ENCODE measurements at regions not wholly inside any gene's neighbourhood (a gene's known extent, or its start where the extent isn't known, plus 50 kb on each side); places are given as distances from the start of the nearest gene placed in this dataset.

DNA sequence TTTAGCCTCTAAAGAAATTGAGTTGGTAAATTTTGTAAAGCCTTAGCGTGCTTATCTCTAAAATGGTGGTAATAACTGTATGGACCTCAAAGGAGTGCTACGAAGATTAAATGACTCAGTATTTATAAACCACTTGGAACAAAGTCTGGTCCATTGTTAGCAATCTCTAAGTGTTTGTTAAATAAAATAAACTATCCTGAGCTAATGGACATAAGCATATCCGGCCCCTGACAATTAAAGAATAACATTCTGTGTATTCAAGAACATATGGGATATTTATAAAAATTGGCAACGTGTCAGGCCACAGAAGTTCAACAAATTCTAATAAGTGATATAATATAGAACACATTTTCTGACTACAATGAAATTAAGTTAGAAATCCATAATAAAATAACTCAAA lies 71.0 kb downstream of the MYEOV start:
- H4K91ac ChIP-seq (ENCODE audit: low read depth, low read length, poor library complexity), result no peak overlapping the region
- no peaks in the 10 kb centered on the region for H3K36me3 ChIP-seq (replicated peaks in 1 of 2; ENCODE audit: control insufficient read depth in 2 of 2, insufficient read depth in 2 of 2, low read length in 2 of 2)
- H3K4me3 ChIP-seq (ENCODE audit: low read length in 2 of 2), result no peak overlapping the region
- H3K9me3 ChIP-seq (replicated peaks in 1 of 2; ENCODE audit: control insufficient read depth in 2 of 2, insufficient read depth in 1 of 2, low read depth in 1 of 2, low read length in 2 of 2), result peaks cover 3 to 9% of the 10 kb centered on the region in 2 donors
- H3K27ac ChIP-seq (replicated peaks; ENCODE audit: low read length), result no peak overlapping the region
- no peaks in the 10 kb centered on the region for H3K4me1 ChIP-seq (ENCODE audit: control insufficient read depth in 2 of 2, insufficient read depth in 1 of 2, low read depth in 1 of 2, low read length in 2 of 2)
- no peak overlapping the region for H3K23ac ChIP-seq (ENCODE audit: low read depth, low read length, poor library complexity)
- WGBS, 2 donors (ENCODE audit: extremely low coverage in 2 of 2, insufficient read length in 2 of 2, insufficient replicate concordance in 1 of 2), result no CpG with 5 or more reads among the region's 4 CpGs
- H2AK5ac ChIP-seq (ENCODE audit: low read depth, low read length), result no peak overlapping the region
- H3K18ac ChIP-seq (ENCODE audit: low read length), result no peak overlapping the region
- DNase-seq (ENCODE audit: low spot score), result no peak
- no peak overlapping the region for H2BK120ac ChIP-seq (ENCODE audit: low read depth, low read length)
- H3K4ac ChIP-seq (ENCODE audit: low read length), result no peak overlapping the region
- no peaks in the 10 kb centered on the region for H3K79me1 ChIP-seq (ENCODE audit: low read depth, low read length)
- H2BK15ac ChIP-seq (ENCODE audit: low read length), result no peak overlapping the region
- no peak overlapping the region for H2BK12ac ChIP-seq (ENCODE audit: low read length)
- no peak overlapping the region for H2BK5ac ChIP-seq (ENCODE audit: low read length)
- H3K14ac ChIP-seq (ENCODE audit: low read length), result no peak overlapping the region
- no peak overlapping the region for H3K4me2 ChIP-seq (ENCODE audit: insufficient read depth, low read length, poor library complexity, severe bottlenecking)
- H4K8ac ChIP-seq (ENCODE audit: low read depth, low read length), result no peak overlapping the region
- H3K9ac ChIP-seq (ENCODE audit: low read depth, low read length, poor library complexity), result no peak overlapping the region
- peaks cover 0 to 4% (median 0%) of the 10 kb centered on the region in 3 experiments for H3K27me3 ChIP-seq (ENCODE audit: control insufficient read depth in 3 of 3, insufficient read depth in 3 of 3, low read depth in 1 of 3, low read length in 3 of 3)
- no peak overlapping the region for H2AFZ ChIP-seq (ENCODE audit: low read length)

DNA sequence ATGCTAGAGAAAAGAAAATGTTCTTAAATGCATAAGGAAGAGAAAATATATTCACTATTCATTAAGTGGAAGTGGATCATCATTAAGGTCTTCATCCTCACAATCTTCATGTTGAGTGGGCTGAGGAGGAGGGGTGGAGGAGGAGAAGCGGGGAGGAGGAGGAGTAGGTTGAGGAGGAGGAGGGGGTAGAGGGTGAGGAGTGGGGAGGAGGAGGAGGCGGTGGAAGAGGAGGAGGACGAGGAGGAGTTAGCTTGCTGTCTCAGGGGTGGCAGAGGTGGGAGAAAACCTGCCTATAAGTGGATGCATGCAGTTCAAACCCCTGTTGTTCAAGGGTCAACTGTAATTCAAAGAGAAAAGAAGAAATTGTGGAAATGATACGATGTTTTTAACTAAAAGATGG lies 71.6 kb downstream of the MYEOV start:
- H3K27me3 ChIP-seq (ENCODE audit: control insufficient read depth in 3 of 3, insufficient read depth in 3 of 3, low read depth in 1 of 3, low read length in 3 of 3), result peaks cover 0 to 4% (median 0%) of the 10 kb centered on the region in 3 experiments
- no peak overlapping the region for H3K14ac ChIP-seq (ENCODE audit: low read length)
- H4K91ac ChIP-seq (ENCODE audit: low read depth, low read length, poor library complexity), result no peak overlapping the region
- H2BK5ac ChIP-seq (ENCODE audit: low read length), result no peak overlapping the region
- no peak overlapping the region for H3K23ac ChIP-seq (ENCODE audit: low read depth, low read length, poor library complexity)
- no peak overlapping the region for H3K4ac ChIP-seq (ENCODE audit: low read length)
- no peak overlapping the region for H2BK120ac ChIP-seq (ENCODE audit: low read depth, low read length)
- no peak overlapping the region for H3K4me2 ChIP-seq (ENCODE audit: insufficient read depth, low read length, poor library complexity, severe bottlenecking)
- no peaks in the 10 kb centered on the region for H3K79me1 ChIP-seq (ENCODE audit: low read depth, low read length)
- no peak overlapping the region for H2AK5ac ChIP-seq (ENCODE audit: low read depth, low read length)
- no peak overlapping the region for H2BK15ac ChIP-seq (ENCODE audit: low read length)
- no peak overlapping the region for H2BK12ac ChIP-seq (ENCODE audit: low read length)
- H3K9me3 ChIP-seq (replicated peaks in 1 of 2; ENCODE audit: control insufficient read depth in 2 of 2, insufficient read depth in 1 of 2, low read depth in 1 of 2, low read length in 2 of 2), result peaks cover 4 to 6% of the 10 kb centered on the region in 2 donors
- 100% methylated on average over 1 to 2 of the region's 4 CpGs for WGBS, 2 donors (ENCODE audit: extremely low coverage in 2 of 2, insufficient read length in 2 of 2, insufficient replicate concordance in 1 of 2)
- H3K4me3 ChIP-seq (ENCODE audit: low read length in 2 of 2), result no peak overlapping the region
- H3K9ac ChIP-seq (ENCODE audit: low read depth, low read length, poor library complexity), result no peak overlapping the region
- H4K8ac ChIP-seq (ENCODE audit: low read depth, low read length), result no peak overlapping the region
- no peak for DNase-seq (ENCODE audit: low spot score)
- no peaks in the 10 kb centered on the region for H3K4me1 ChIP-seq (ENCODE audit: control insufficient read depth in 2 of 2, insufficient read depth in 1 of 2, low read depth in 1 of 2, low read length in 2 of 2)
- no peak overlapping the region for H3K18ac ChIP-seq (ENCODE audit: low read length)
- no peaks in the 10 kb centered on the region for H3K36me3 ChIP-seq (replicated peaks in 1 of 2; ENCODE audit: control insufficient read depth in 2 of 2, insufficient read depth in 2 of 2, low read length in 2 of 2)
- H3K27ac ChIP-seq (replicated peaks; ENCODE audit: low read length), result no peak overlapping the region
- H2AFZ ChIP-seq (ENCODE audit: low read length), result no peak overlapping the region

DNA sequence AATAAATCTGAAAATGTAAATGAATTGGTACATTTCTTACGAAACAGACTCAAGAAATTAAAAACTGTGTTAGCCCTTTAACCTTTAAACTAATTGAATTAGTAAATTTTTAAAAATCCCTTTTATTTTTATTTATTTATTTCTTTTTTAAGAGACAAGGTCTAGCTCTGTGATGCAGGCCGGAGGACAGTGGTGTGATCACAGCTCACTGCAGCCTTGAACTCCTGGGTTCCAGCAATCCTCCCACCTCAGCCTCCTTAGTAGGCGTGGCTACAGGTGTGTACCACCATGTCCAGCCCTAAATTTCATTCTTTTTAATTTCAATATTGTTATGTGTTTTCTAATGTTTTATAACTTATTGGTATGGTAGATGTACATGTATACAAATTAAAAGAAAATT lies 72.6 kb downstream of the MYEOV start:
- no peak overlapping the region for H3K14ac ChIP-seq (ENCODE audit: low read length)
- no peak overlapping the region for H2AFZ ChIP-seq (ENCODE audit: low read length)
- H3K36me3 ChIP-seq (replicated peaks in 1 of 2; ENCODE audit: control insufficient read depth in 2 of 2, insufficient read depth in 2 of 2, low read length in 2 of 2), result no peaks in the 10 kb centered on the region
- H2BK120ac ChIP-seq (ENCODE audit: low read depth, low read length), result no peak overlapping the region
- no peak overlapping the region for H3K27ac ChIP-seq (replicated peaks; ENCODE audit: low read length)
- H2BK15ac ChIP-seq (ENCODE audit: low read length), result no peak overlapping the region
- peaks cover 4 to 6% of the 10 kb centered on the region in 2 donors for H3K9me3 ChIP-seq (replicated peaks in 1 of 2; ENCODE audit: control insufficient read depth in 2 of 2, insufficient read depth in 1 of 2, low read depth in 1 of 2, low read length in 2 of 2)
- H4K8ac ChIP-seq (ENCODE audit: low read depth, low read length), result no peak overlapping the region
- H3K4me1 ChIP-seq (ENCODE audit: control insufficient read depth in 2 of 2, insufficient read depth in 1 of 2, low read depth in 1 of 2, low read length in 2 of 2), result no peaks in the 10 kb centered on the region
- H4K91ac ChIP-seq (ENCODE audit: low read depth, low read length, poor library complexity), result no peak overlapping the region
- no peak overlapping the region for H2BK5ac ChIP-seq (ENCODE audit: low read length)
- no peak overlapping the region for H3K23ac ChIP-seq (ENCODE audit: low read depth, low read length, poor library complexity)
- WGBS, 2 donors (ENCODE audit: extremely low coverage in 2 of 2, insufficient read length in 2 of 2, insufficient replicate concordance in 1 of 2), result no CpG with 5 or more reads among the region's 3 CpGs
- H3K9ac ChIP-seq (ENCODE audit: low read depth, low read length, poor library complexity), result no peak overlapping the region
- H3K4me2 ChIP-seq (ENCODE audit: insufficient read depth, low read length, poor library complexity, severe bottlenecking), result no peak overlapping the region
- H3K4me3 ChIP-seq (ENCODE audit: low read length in 2 of 2), result no peak overlapping the region
- peaks cover 0 to 4% (median 0%) of the 10 kb centered on the region in 3 experiments for H3K27me3 ChIP-seq (ENCODE audit: control insufficient read depth in 3 of 3, insufficient read depth in 3 of 3, low read depth in 1 of 3, low read length in 3 of 3)
- H3K18ac ChIP-seq (ENCODE audit: low read length), result no peak overlapping the region
- H3K79me1 ChIP-seq (ENCODE audit: low read depth, low read length), result no peaks in the 10 kb centered on the region
- H3K4ac ChIP-seq (ENCODE audit: low read length), result no peak overlapping the region
- no peak for DNase-seq (ENCODE audit: low spot score)
- no peak overlapping the region for H2BK12ac ChIP-seq (ENCODE audit: low read length)
- no peak overlapping the region for H2AK5ac ChIP-seq (ENCODE audit: low read depth, low read length)

DNA sequence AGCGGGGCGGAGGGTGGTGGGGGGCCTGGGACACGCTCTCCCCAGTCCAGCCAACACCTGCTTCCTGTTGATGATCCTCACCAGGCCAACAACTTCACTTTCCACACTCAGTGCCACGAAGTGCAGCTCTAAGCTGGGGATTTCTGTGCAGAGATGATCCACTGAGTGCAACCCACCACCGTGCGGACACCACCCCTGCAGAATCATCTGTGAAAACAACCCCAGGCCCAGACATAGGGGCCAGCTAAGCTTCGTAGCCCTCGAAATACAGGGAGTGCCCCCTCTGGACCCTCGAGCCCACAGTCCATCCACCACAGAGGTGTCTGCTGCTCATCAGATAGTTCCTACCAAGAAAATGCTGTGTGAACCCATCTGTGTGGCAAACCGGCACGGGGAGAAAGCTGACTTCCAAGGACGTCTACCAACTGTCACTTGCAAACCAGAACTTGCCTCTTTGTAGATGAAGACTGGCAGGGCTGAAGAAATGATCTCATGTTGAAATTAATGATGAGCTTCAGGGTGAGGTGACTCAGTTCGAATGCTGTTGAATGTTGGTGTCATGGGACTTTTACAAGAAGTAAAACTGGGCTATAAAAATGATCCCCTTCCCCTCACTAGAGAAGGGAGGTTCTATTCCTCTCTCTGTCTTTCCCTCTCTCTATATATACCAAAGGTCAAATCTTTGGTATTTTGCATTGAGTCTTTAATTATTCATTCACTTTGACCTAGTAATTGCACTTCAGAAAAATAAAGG lies 73.4 kb downstream of the MYEOV start:
- Histone ChIP-seq H3K4me2 (ENCODE audit: insufficient read depth, low read length, poor library complexity, severe bottlenecking) (no peak overlapping the region), H3K27me3 (ENCODE audit: control insufficient read depth in 3 of 3, insufficient read depth in 3 of 3, low read depth in 1 of 3, low read length in 3 of 3) (peaks cover 0 to 4% (median 0%) of the 10 kb centered on the region in 3 experiments), H4K91ac (ENCODE audit: low read depth, low read length, poor library complexity) (no peak overlapping the region), H3K4me1 (ENCODE audit: control insufficient read depth in 2 of 2, insufficient read depth in 1 of 2, low read depth in 1 of 2, low read length in 2 of 2) (no peaks in the 10 kb centered on the region), H4K8ac (ENCODE audit: low read depth, low read length) (no peak overlapping the region), H2AFZ (ENCODE audit: low read length) (no peak overlapping the region), H3K14ac (ENCODE audit: low read length) (no peak overlapping the region), H3K9ac (ENCODE audit: low read depth, low read length, poor library complexity) (no peak overlapping the region), H3K4me3 (ENCODE audit: low read length in 2 of 2) (no peak overlapping the region), H3K18ac (ENCODE audit: low read length) (peak overlapping the region; percentile 85), H3K9me3 (replicated peaks in 1 of 2; ENCODE audit: control insufficient read depth in 2 of 2, insufficient read depth in 1 of 2, low read depth in 1 of 2, low read length in 2 of 2) (peaks cover 4 to 6% of the 10 kb centered on the region in 2 donors), H2BK15ac (ENCODE audit: low read length) (peak overlapping the region; percentile 64), H2BK5ac (ENCODE audit: low read length) (no peak overlapping the region), H2BK12ac (ENCODE audit: low read length) (no peak overlapping the region), H2BK120ac (ENCODE audit: low read depth, low read length) (no peak overlapping the region), H3K4ac (ENCODE audit: low read length) (no peak overlapping the region), H3K23ac (ENCODE audit: low read depth, low read length, poor library complexity) (peak overlapping the region; percentile 67), H3K36me3 (replicated peaks in 1 of 2; ENCODE audit: control insufficient read depth in 2 of 2, insufficient read depth in 2 of 2, low read length in 2 of 2) (no peaks in the 10 kb centered on the region), H3K79me1 (ENCODE audit: low read depth, low read length) (no peaks in the 10 kb centered on the region), H3K27ac (replicated peaks; ENCODE audit: low read length) (no peak overlapping the region), H2AK5ac (ENCODE audit: low read depth, low read length) (peak overlapping the region; percentile 78)
- DNase-seq (ENCODE audit: low spot score), result no peak
- no CpG with 5 or more reads among the region's 13 CpGs for WGBS, 2 donors (ENCODE audit: extremely low coverage in 2 of 2, insufficient read length in 2 of 2, insufficient replicate concordance in 1 of 2)

All from neuronal stem cell (in vitro differentiated cells).